Stimulated activated CD4-positive, alpha-beta T cell treated with anti-CD3 and anti-CD28 coated beads, Interleukin-4, amount 100 ng/mL, for 48 hours (primary cell): ENCODE measurements at regions not wholly inside any gene's neighbourhood (a gene's known extent, or its start where the extent isn't known, plus 50 kb on each side); places are given as distances from the start of the nearest gene placed in this dataset.

ENCODE experiments used
- DNase-seq, 2 donors: peaks; one replicate each; pipeline ENCODE4 v3.0.0-alpha.2; 2020; ENCODE audit warnings: low read depth in 2 of 2

- no peak for DNase-seq
Observed at GRCh38 chr3:178291574-178292370, 244.5 kb upstream of the KCNMB2 start.

DNA sequence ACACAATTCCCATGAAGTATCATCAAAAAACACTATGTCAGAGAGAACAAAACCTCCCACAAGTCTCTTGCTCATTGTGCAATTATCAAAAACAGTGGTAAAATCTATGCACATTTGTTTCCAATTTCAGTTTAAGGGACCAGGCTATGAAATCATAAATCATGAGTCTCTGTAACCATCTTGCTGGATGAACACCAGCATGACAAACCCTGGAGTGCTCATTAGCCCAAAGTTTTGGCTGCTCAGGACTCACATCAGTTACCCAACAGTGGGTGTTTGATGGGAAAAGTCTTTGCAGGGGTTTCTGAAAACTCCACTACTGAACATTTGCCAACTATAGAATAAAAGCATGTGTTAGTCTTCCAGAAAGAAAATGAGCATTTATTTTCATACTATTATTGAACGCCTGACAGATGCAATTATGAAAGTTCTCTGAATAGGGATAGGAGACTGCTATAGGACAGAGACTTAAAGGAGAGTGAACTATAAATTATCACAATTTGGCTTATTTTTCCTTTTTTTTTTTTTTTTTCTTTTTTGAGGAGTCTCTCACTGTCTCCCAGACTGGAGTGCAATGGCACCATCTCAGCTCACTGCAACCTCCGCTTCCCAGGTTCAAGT, 240.8 kb upstream of the KCNMB2 start:
- no peak for DNase-seq

- DNase-seq, result no peak
Observed at GRCh38 chr3:178297199-178297598, 239.0 kb upstream of the KCNMB2 start.

GRCh38 chr3:178297740-178298139, 238.5 kb upstream of the KCNMB2 start:
- no peak for DNase-seq

DNA sequence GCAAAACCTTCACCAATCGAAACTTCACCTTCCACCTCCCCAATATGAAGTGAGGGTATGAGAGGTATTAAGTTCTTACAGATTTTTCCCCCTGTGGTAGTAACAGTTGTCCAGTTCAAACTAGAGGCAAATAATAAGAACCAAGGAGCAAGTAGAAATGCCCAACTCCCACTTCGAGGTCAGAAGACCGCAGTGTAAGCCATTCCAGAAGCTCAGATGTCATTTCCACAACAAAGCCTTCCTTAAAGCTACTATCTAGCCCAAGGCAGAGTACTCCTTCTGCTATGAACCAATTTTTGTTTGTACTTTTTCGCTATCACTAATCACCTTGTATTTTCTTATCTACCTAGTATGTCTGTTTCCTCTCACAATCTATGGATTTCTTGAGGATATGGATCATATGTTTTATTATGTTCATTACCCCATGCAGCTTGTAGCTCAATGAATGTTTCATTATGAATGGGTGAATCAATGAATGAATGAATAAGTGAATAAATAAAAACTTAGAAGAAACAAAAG, 235.7 kb upstream of the KCNMB2 start:
- DNase-seq, result no peak

- DNase-seq, result no peak
Observed at GRCh38 chr3:178302966-178303930, 233.0 kb upstream of the KCNMB2 start.

GRCh38 chr3:178304758-178305467, 231.3 kb upstream of the KCNMB2 start:
- DNase-seq, result no peak

DNA sequence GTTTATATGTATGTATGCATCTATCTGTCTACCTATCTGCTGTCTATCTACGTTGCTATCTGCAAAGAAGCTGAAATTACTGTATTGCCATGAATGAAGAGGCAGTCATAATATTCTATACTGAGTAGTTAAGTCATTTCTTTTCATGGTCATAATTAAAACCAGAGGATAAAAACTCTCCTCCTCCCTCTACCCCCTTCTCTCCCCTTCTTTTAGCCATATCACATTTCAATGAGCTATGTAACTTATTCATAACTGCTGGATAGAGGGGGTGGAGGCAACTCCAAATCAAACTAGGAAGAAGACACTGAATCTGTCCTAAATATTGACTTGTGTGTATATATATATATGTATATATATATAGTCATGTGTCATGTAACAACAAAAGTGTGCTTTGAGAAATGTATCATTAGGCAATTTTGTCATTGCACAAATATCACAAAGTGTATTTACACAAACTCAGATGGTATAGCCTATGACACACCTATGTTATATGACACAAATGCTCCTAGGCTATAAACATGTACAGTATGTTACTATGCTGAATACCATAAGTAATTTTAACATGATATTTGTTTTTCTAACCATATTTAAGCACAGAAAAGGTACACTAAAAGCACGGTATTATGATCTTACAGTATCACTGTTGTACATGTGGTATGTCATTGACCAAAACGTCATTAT, 229.7 kb upstream of the KCNMB2 start:
- no peak for DNase-seq

DNA sequence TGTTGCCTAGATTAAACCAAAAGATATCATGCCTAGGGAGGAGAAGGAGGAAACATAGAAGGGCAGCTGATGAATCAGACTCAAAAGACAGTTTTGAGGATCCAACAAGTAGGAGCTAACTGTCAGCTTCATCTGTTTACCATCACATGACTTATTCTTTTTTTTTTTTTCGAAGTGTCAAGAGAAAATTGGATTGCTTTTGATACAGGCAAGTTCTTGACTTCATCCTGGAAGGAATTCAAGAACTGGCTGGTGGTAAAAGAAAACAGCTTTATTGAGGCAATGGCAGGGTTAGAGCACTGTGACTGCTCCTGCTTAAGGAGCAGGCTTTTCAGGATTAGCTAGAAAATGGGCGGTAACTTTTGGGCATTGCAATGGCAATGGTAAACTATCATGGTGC, 227.5 kb upstream of the KCNMB2 start:
- DNase-seq, result no peak

GRCh38 chr3:178310949-178311348, 225.3 kb upstream of the KCNMB2 start:
- DNase-seq, result no peak

DNA sequence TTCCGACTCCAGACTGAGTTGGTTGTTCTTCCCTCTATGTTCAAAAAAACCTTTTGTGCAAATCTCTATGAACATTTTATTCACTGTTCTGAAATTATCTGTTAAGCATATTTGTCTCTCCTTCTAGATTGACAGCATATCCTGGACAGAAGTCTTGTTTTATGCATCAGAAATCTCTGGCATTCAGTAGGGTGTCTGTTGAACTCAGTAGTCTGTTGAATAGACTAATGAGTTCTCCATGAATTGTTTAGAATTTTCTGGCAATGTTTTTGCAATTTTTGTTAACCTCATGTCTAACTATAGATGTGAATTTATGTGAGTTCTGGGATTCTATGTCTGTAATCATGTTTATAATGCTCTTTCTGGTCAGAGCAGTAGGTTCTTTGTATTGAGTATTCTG, 222.5 kb upstream of the KCNMB2 start:
- no peak for DNase-seq

- no peak for DNase-seq
Observed at GRCh38 chr3:178318340-178318739, 217.9 kb upstream of the KCNMB2 start.

- DNase-seq, result no peak
Observed at GRCh38 chr3:178318941-178319816, 217.1 kb upstream of the KCNMB2 start.

- no peak for DNase-seq
Observed at GRCh38 chr3:178320456-178321351, 215.5 kb upstream of the KCNMB2 start.

- no peak for DNase-seq
Observed at GRCh38 chr3:178324356-178324755, 211.9 kb upstream of the KCNMB2 start.

DNA sequence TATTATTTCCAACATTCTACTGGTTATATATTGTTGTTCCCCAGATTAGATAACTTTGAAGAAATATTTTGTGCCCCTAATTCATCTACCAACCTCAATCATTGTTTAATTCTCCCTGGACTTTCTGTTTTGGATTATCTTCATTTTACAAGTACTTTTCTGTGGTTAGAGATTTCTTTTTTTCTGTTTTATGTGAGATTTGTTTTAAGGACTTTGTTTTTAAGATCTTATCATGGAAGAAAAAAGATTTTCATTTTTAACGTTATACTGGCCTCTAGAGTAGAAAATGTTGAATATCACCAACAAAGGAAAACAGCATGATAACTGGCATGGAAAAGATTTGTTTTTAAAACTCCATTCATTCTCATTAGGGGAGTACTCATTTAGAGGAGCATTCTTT, 210.9 kb upstream of the KCNMB2 start:
- no peak for DNase-seq

DNA sequence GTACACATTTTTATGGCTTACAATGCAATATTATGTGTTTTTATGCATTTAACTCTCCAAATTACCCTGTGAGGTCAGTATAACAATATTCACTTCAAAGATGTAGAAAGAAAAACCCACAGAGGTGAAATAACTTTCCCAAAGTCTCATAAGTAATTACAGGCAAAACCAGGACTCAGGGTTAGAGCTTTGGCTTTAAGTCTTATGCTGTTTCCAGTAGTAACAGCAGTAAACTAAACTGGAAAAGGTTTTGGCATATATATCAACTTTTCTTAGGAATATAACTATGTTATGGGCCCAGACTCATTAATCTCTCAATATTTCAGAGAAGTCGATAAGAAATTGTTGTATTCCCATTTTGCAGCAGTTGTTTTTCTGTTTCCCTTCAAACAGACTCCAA, 206.3 kb upstream of the KCNMB2 start:
- no peak for DNase-seq

DNA sequence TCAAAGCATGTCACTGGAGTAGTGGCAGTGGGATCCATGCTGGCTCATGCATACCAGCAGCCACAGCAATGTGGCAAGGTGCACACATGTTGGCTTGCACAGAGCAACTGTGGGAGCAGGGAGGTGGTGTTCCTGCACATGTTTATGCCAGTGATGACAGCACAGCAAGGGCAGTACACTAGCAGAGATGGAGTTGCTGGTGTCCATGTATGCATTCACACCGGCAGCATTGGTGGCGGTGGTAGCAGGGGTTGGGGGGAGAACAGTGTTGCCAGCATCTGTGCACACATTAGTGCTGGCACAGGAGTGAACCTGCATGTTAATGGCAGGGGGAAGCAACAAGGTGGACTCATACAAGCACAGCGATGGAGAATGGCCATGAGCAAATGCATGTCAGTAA, 202.0 kb upstream of the KCNMB2 start:
- DNase-seq, result no peak

GRCh38 chr3:178336336-178336735, 199.9 kb upstream of the KCNMB2 start:
- no peak for DNase-seq
